ENCODE measurements at regions not wholly inside any gene's neighbourhood (a gene's known extent, or its start where the extent isn't known, plus 50 kb on each side); places are given as distances from the start of the nearest gene placed in this dataset.

DNA sequence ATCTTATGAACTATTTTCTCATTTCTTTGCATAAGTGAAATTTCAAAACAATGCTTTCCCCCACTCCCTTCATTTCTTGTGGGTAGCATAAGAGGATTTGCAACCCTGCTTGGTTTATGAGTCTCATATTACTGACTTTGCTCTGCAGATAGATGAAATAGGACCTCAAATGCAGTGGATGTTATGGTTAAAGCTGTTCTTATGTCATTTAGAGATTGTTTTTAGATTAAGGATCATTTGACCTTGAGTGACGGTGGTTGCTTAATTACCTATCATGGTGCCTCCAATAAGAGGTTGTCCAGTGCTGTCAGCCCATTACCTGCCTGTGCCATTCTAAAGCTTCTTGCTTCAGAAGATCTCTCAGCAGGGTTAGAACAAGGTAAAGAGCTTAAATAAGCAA, 351.4 kb upstream of the ATP2B1 start:
- CTCF ChIA-PET: interaction anchor here (0.6 to 1.2 kb wide), 2 partner anchors 10 to 14 kb away, joined by 3 read pairs; no protein-coding TSS in a partner anchor
- POLR2A ChIA-PET: no interaction called here
- TF ChIP-seq, protein P1, sequence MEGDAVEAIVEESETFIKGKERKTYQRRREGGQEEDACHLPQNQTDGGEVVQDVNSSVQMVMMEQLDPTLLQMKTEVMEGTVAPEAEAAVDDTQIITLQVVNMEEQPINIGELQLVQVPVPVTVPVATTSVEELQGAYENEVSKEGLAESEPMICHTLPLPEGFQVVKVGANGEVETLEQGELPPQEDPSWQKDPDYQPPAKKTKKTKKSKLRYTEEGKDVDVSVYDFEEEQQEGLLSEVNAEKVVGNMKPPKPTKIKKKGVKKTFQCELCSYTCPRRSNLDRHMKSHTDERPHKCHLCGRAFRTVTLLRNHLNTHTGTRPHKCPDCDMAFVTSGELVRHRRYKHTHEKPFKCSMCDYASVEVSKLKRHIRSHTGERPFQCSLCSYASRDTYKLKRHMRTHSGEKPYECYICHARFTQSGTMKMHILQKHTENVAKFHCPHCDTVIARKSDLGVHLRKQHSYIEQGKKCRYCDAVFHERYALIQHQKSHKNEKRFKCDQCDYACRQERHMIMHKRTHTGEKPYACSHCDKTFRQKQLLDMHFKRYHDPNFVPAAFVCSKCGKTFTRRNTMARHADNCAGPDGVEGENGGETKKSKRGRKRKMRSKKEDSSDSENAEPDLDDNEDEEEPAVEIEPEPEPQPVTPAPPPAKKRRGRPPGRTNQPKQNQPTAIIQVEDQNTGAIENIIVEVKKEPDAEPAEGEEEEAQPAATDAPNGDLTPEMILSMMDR (IDR thresholded peaks at IDR 0.05; ENCODE audit: control extremely low read depth, extremely low read depth, low read depth, missing control alignments): no peak
- no peak for DNase-seq (ENCODE audit: extremely low spot score)

DNA sequence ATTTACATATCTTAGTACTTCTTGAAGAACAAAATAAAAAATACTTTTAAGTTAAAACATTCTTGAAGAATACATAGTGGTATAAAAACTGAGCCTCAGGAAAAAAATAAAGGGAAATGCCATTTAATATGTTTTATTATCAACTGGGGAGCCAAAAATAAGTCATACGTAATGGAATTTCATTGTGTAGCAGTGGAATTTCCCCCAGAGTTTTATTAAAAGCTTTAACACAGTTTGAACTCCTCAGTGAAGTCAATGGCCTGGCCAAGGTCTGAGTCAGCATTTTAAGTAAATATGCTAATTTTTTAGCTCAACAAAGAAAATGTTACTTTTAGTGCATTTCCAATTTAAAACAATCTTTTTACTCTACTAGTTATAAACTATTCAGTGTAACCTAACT, 350.1 kb upstream of the ATP2B1 start:
- TF ChIP-seq, protein P1 (IDR thresholded peaks at IDR 0.05; ENCODE audit: control extremely low read depth, extremely low read depth, low read depth, missing control alignments): no peak
- CTCF ChIA-PET: interaction anchor here (1.2 kb wide), 1 partner anchor 13 kb away, joined by 3 read pairs; no protein-coding TSS in a partner anchor
- no peak for DNase-seq (ENCODE audit: extremely low spot score)
- POLR2A ChIA-PET: no interaction called here

DNA sequence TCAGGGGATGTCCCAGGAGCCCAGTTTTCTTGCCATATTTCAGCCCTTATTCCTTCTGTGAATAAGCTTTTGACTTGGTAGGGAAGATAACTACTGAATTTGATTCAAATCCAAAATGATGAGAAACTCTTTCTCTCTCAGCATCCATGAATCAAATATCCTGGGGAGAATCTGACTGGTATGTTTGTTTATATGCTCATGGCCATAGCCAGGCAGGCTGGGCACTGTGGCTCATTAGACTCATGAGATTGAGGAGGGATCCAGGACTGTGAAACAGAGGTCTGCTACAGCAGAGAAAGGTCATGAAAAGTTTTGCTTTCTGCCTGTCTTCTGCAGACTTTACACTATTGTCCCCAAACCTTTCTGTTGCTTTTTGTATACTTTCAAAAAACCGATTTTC, 346.4 kb upstream of the ATP2B1 start:
- CTCF ChIA-PET: interaction anchor here (1.0 kb wide), 1 partner anchor 41 kb away, joined by 3 read pairs; no protein-coding TSS in a partner anchor
- POLR2A ChIA-PET: no interaction called here
- DNase-seq (ENCODE audit: extremely low spot score): no peak
- TF ChIP-seq, protein P1 (IDR thresholded peaks at IDR 0.05; ENCODE audit: control extremely low read depth, extremely low read depth, low read depth, missing control alignments): no peak

DNA sequence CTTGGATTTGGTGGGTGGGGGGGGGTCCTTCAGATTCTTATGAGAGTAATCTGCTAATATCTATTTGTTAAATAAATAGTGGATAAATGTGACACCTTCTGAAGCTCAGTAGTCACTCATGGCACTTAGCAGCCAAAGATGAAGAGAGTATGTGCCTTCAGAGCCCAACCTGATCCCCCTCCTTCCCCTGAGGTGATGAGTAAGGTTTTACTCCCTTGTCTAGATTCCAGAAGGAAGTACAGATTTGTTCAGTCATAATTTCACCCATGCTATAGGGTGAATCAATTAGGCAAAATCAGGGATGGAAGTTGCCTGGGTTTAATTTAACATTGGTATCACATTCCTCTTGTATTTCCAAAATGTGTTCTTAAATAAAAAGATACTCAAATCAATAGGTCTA, 340.3 kb upstream of the ATP2B1 start:
- ChIA-PET POLR2A (no interaction called here), CTCF (interaction anchor here (1.5 kb wide), 1 partner anchor 9 kb away, joined by 6 read pairs; no protein-coding TSS in a partner anchor)
- TF ChIP-seq, protein P1 (IDR thresholded peaks at IDR 0.05; ENCODE audit: control extremely low read depth, extremely low read depth, low read depth, missing control alignments): no peak
- no peak for DNase-seq (ENCODE audit: extremely low spot score)

DNA sequence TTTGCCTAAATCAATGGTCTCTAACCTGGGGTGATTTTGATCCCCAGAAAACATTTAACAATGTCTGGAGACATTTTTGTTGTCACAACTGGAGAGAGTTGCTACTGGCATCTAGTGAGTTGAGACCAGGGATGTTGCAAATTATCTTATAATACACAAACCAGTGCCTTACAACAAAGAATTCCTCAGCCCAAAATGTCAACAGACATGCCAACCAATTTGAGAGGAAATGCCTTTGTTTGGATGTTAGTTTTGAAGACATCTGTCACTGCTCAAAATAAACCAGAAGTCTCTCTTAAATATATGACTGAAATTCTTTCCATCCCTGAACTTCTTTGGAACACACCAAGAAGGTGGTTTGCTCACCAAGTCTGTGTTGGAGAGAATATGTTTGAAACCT, 336.9 kb upstream of the ATP2B1 start:
- DNase-seq (ENCODE audit: extremely low spot score): no peak
- CTCF ChIA-PET: no interaction called here
- POLR2A ChIA-PET: no interaction called here
- TF ChIP-seq, protein P1 (IDR thresholded peaks at IDR 0.05; ENCODE audit: control extremely low read depth, extremely low read depth, low read depth, missing control alignments): no peak

DNA sequence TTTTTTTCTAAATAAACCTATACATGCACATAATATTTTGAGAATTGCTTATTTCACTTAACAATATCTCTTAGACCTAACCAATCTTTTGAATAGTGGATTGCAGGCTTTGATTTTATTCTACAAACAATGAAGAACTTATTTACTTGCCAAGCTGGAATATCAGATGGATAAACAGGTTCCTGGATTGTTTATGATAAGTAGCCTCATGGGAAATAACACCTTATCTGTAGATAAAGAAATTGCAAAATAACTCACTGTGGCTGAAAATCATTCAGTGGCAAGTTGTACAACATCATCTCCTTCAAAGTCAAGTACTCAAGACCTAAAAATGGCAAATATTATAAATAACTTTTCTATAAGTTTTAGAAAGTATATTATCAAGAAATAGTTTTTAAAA, 335.4 kb upstream of the ATP2B1 start:
- DNase-seq (ENCODE audit: extremely low spot score): no peak
- ChIA-PET CTCF (interaction anchor here (1.0 to 1.3 kb wide), 2 partner anchors 44 to 63 kb away, joined by 3 read pairs; no protein-coding TSS in a partner anchor), POLR2A (no interaction called here)

More for the DNA sequence above, 335.4 kb upstream of the ATP2B1 start:
- TF ChIP-seq, protein P1 (IDR thresholded peaks at IDR 0.05; ENCODE audit: control extremely low read depth, extremely low read depth, low read depth, missing control alignments): no peak

Measured in GM10248 (cell line).